GM19025 (cell line): ENCODE measurements at regions not wholly inside any gene's neighbourhood (a gene's known extent, or its start where the extent isn't known, plus 50 kb on each side); places are given as distances from the start of the nearest gene placed in this dataset.
A peak's percentile ranks its signal among the peaks of the same experiment; 100 is the strongest.
"Not testable (repeated sequence)": the region's sequence is repeated elsewhere in the genome, so short reads cannot be mapped to it uniquely, and the experiment has no call there.

Experiments used
- ATAC-seq: cut with Tn5 transposase; IDR thresholded peaks from one replicate; pipeline ENCODE4 v1.9.1; 2021; ENCODE audit warnings: mild to moderate bottlenecking, low read depth, moderate library complexity; ENCODE audit not compliant: unreplicated experiment

- not testable (repeated sequence) for ATAC-seq
These were observed 83.2 kb downstream of the POTEB3 start for GRCh38 chr15:21357056-21357455.

GRCh38 chr15:21355944-21356343, 84.4 kb downstream of the POTEB3 start:
- not testable (repeated sequence) for ATAC-seq

DNA sequence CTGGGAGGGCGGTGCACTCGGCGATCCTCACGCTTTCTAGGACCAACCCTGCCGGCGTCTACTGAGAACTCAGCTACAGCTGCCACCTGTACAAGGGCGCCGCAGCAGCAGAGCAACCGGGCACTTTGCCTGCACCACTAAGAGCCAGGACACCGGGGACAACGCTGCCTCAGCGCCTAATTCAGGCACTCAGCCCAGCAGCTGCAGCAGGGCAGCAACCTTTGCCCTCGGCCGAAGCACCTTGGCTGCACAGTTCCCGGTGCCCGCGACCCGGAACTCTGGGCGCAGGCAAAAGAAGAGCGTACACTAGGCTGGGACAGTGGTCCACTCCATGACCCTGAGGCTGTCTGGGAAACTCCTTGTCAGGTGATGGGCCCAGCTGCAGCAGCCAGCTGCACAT, 85.7 kb downstream of the POTEB3 start:
- not testable (repeated sequence) for ATAC-seq

GRCh38 chr15:21352670-21353318, 87.5 kb downstream of the POTEB3 start:
- ATAC-seq: not testable (repeated sequence)

GRCh38 chr15:21344960-21345359, 95.3 kb downstream of the POTEB3 start:
- ATAC-seq: not testable (repeated sequence)

GRCh38 chr15:21344500-21344899, 95.8 kb downstream of the POTEB3 start:
- not testable (repeated sequence) for ATAC-seq

- not testable (repeated sequence) for ATAC-seq
These were observed 103.3 kb downstream of the POTEB3 start for GRCh38 chr15:21337028-21337427.

- ATAC-seq: not testable (repeated sequence)
These were observed 115.4 kb downstream of the POTEB3 start for GRCh38 chr15:21324720-21325460.

GRCh38 chr15:21284353-21284752, 155.9 kb downstream of the POTEB3 start:
- not testable (repeated sequence) for ATAC-seq

GRCh38 chr15:21283210-21283609, 157.1 kb downstream of the POTEB3 start:
- ATAC-seq: peak; percentile 81

DNA sequence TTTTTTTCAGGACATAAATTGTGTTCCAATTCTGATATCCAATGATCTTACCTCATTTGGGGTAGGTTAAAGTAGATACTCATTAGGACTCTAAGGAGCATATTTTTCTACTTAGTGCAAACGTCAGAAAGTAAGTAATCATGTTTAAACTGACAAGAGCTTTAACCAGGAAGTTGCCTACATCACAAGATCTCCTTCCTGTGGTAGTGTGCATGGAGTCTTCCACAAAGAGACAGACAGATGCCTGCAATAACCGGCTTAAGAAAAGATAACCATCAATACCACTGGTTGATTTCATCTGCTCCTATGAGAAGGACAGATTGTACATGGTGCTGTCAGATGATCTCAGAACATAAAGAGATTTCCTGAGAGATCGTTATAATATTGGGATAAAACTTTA, 160.0 kb downstream of the POTEB3 start:
- not testable (repeated sequence) for ATAC-seq

- ATAC-seq: not testable (repeated sequence)
These were observed 167.9 kb downstream of the POTEB3 start for GRCh38 chr15:21272176-21272982.

DNA sequence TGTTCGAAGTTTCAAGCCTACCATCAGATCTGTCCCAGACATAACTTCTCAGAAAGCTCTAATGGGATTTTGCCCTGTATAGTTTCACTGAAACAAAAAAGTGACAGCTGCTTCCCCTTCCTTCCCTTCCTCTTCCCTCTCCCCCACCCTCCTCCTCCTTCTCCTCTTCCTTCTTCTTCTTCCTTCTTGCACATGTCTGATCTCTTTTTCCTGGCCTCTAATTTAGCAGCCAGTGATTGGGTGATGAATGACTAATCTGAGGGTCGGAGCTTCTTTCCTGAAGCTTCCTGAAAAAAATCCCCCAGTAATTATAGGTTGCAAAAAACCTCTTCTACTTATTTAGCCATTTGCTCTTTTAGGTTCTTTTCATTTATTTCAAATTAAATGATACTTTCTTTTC, 168.7 kb downstream of the POTEB3 start:
- no peak for ATAC-seq

- ATAC-seq: no peak
These were observed 169.8 kb downstream of the POTEB3 start for GRCh38 chr15:21270474-21270873.

GRCh38 chr15:21269673-21270072, 170.6 kb downstream of the POTEB3 start:
- not testable (repeated sequence) for ATAC-seq

- no peak for ATAC-seq
These were observed 171.2 kb downstream of the POTEB3 start for GRCh38 chr15:21269121-21269520.

DNA sequence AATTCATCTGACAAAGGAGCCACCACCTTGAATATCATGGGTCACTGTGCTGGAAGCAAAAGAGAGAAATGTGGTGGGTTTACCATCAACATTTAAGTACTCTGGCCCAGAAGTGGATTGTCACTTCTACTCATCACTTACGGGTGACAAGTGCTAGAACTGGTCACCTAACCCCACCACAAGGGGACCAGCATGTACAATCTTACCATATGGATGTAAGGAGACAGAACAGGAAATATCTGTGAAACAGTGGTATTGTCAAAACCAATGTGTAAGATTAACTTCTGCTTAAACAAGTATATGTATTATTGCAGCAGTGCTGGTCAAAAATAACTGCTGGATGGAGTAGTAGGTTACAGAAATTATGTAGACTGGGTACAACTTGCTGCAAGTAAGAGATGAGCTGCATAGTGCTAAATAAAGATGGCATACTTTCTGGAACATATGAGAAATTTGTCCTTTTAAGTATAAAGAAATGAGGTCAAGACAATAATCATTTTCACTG, 171.8 kb downstream of the POTEB3 start:
- no peak for ATAC-seq

GRCh38 chr15:21267671-21268395, 172.5 kb downstream of the POTEB3 start:
- no peak for ATAC-seq

GRCh38 chr15:21267226-21267625, 173.1 kb downstream of the POTEB3 start:
- ATAC-seq: no peak

DNA sequence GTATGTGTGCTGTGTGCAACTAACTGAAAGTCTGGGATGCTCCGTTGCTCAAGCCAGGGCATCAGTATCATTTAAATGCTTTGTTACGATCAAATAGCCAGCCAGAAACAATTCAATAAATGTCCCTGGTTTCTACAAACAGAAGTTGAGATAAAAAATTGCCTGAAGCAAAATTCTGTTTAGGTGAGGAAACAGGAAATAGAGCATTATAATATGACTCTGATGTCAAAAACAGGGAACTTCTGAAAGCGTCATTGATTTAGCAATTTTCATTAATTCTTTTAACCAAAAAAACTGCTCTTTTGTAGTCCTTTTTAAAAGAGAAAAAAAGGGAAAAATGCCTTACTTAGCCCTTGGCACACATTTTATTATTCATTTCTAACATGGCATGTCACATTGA, 174.7 kb downstream of the POTEB3 start:
- ATAC-seq: not testable (repeated sequence)
